Tibial artery (tissue), 4 donors: ENCODE measurements at regions not wholly inside any gene's neighbourhood (a gene's known extent, or its start where the extent isn't known, plus 50 kb on each side); places are given as distances from the start of the nearest gene placed in this dataset.

Experiments
- DNase-seq, 2 donors: peaks; one replicate each; pipeline ENCODE4 v3.0.0-alpha.2; 2019
- H3K27ac ChIP-seq, 2 donors: fragments of 200-600 bp; sonication (generic) in 1 of 2; 1 replicate in 1 of 2; 2 replicates in 1 of 2; pipeline ENCODE4 v1.5.1; 2018 to 2019; ENCODE audit warnings: mild to moderate bottlenecking in 1 of 2
- H3K27me3 ChIP-seq, 2 donors: fragments of 200-600 bp; sonication (generic) in 1 of 2; one replicate each; pipeline versions ENCODE4 v1.5.1 to v1.6.0; 2016 to 2019
- H3K36me3 ChIP-seq, 3 donors: fragments of 200-600 bp; sonication (generic) in 2 of 3; one replicate each; pipeline ENCODE4 v1.5.1; 2016 to 2019; ENCODE audit warnings: mild to moderate bottlenecking in 2 of 3
- H3K4me1 ChIP-seq, 4 donors: fragments of 200-600 bp; sonication (generic) in 2 of 4; 1 replicate in 3 of 4; 2 replicates in 1 of 4; pipeline ENCODE4 v1.5.1; 2016 to 2019
- H3K4me3 ChIP-seq, 2 donors: fragments of 200-600 bp; sonication (generic) in 1 of 2; 1 replicate in 1 of 2; 2 replicates in 1 of 2; pipeline ENCODE4 v1.5.1; 2018 to 2019; ENCODE audit warnings: mild to moderate bottlenecking in 2 of 2
- H3K9me3 ChIP-seq, 3 donors: fragments of 200-600 bp; sonication (generic) in 1 of 3; one replicate each; pipeline ENCODE4 v1.5.1; 2016 to 2019
- CTCF ChIP-seq, 2 experiments: fragments of 200-600 bp in 1 of 2; fragments of 450-650 bp in 1 of 2; IDR thresholded peaks; one replicate each; pipeline ENCODE4 v1.5.1; 2017 to 2019; ENCODE audit warnings: antibody characterized with exemption in 2 of 2, mild to moderate bottlenecking in 1 of 2, moderate library complexity in 1 of 2
- intact Hi-C: fragments of 100-400 bp; cut with DNase I; formaldehyde crosslinking; loops from one replicate; pipeline ENCODE4 v1.15.0; 2023; ENCODE audit warnings: low total_unique reads

- no peaks in the 10 kb centered on the region for H3K27me3 ChIP-seq
- no peak for DNase-seq
- intact Hi-C loops = no loop called here
- no peak overlapping the region for H3K27ac ChIP-seq
- TF ChIP-seq CTCF (IDR thresholded peaks at IDR 0.05) = no peak
- no peaks in the 10 kb centered on the region for H3K9me3 ChIP-seq
- H3K4me1 ChIP-seq = peaks cover 0 to 15% (median 3%) of the 10 kb centered on the region in 4 donors
- no peak overlapping the region for H3K4me3 ChIP-seq
- no peaks in the 10 kb centered on the region for H3K36me3 ChIP-seq
Observed at GRCh38 chr6:14701946-14702345, 543.9 kb upstream of the JARID2 start.

GRCh38 chr6:14702678-14703077, 543.2 kb upstream of the JARID2 start:
- H3K4me1 ChIP-seq = peaks cover 0 to 17% (median 3%) of the 10 kb centered on the region in 4 donors
- no peaks in the 10 kb centered on the region for H3K9me3 ChIP-seq
- no peak for TF ChIP-seq CTCF (IDR thresholded peaks at IDR 0.05)
- DNase-seq = no peak
- no peaks in the 10 kb centered on the region for H3K27me3 ChIP-seq
- no peak overlapping the region for H3K27ac ChIP-seq
- no peaks in the 10 kb centered on the region for H3K36me3 ChIP-seq
- H3K4me3 ChIP-seq = no peak overlapping the region
- intact Hi-C loops = no loop called here

- H3K9me3 ChIP-seq = no peaks in the 10 kb centered on the region
- H3K27ac ChIP-seq = no peak overlapping the region
- intact Hi-C loops = no loop called here
- H3K4me3 ChIP-seq = no peak overlapping the region
- H3K4me1 ChIP-seq = peaks cover 0 to 17% (median 3%) of the 10 kb centered on the region in 4 donors
- H3K27me3 ChIP-seq = no peaks in the 10 kb centered on the region
- DNase-seq = no peak
- TF ChIP-seq CTCF (IDR thresholded peaks at IDR 0.05) = no peak
- no peaks in the 10 kb centered on the region for H3K36me3 ChIP-seq
Observed at GRCh38 chr6:14703586-14703985, 542.3 kb upstream of the JARID2 start.

GRCh38 chr6:14704383-14705271, 541.2 kb upstream of the JARID2 start:
- TF ChIP-seq CTCF (IDR thresholded peaks at IDR 0.05) = no peak
- intact Hi-C loops = no loop called here
- Histone ChIP-seq H3K4me3 (no peak overlapping the region), H3K36me3 (no peaks in the 10 kb centered on the region), H3K4me1 (peaks cover 0 to 17% (median 3%) of the 10 kb centered on the region in 4 donors), H3K27ac (no peak overlapping the region), H3K27me3 (no peaks in the 10 kb centered on the region), H3K9me3 (no peaks in the 10 kb centered on the region)
- no peak for DNase-seq

GRCh38 chr6:14705841-14706377, 540.0 kb upstream of the JARID2 start:
- no peak for TF ChIP-seq CTCF (IDR thresholded peaks at IDR 0.05)
- Histone ChIP-seq H3K4me3 (no peak overlapping the region), H3K9me3 (no peaks in the 10 kb centered on the region), H3K27ac (peak overlapping the region; percentile 10 to 33), H3K36me3 (no peaks in the 10 kb centered on the region), H3K27me3 (no peaks in the 10 kb centered on the region), H3K4me1 (peaks cover 0 to 17% (median 3%) of the 10 kb centered on the region in 4 donors)
- intact Hi-C loops = no loop called here
- DNase-seq = no peak
